Renal cortical epithelial cell (primary cell): ENCODE measurements at regions not wholly inside any gene's neighbourhood (a gene's known extent, or its start where the extent isn't known, plus 50 kb on each side); places are given as distances from the start of the nearest gene placed in this dataset.
"Not testable (repeated sequence)": the region's sequence is repeated elsewhere in the genome, so short reads cannot be mapped to it uniquely, and the experiment has no call there.

Source experiments
- DNase-seq: peaks from one replicate; pipeline ENCODE4 v3.0.0-alpha.2; 2011; ENCODE audit warnings: low read depth

- DNase-seq, result no peak
Measured at GRCh38 chr5:159784993-159785392, 131.3 kb upstream of the ADRA1B start.

GRCh38 chr5:159785656-159786055, 130.6 kb upstream of the ADRA1B start:
- DNase-seq, result no peak

GRCh38 chr5:159786201-159786600, 130.1 kb upstream of the ADRA1B start:
- DNase-seq, result no peak

- DNase-seq, result no peak
Measured at GRCh38 chr5:159786901-159787691, 129.2 kb upstream of the ADRA1B start.

- DNase-seq, result no peak
Measured at GRCh38 chr5:159787837-159788236, 128.4 kb upstream of the ADRA1B start.

- no peak for DNase-seq
Measured at GRCh38 chr5:159788835-159789331, 127.4 kb upstream of the ADRA1B start.

GRCh38 chr5:159792180-159792579, 124.1 kb upstream of the ADRA1B start:
- DNase-seq, result no peak

GRCh38 chr5:159797261-159797970, 118.9 kb upstream of the ADRA1B start:
- DNase-seq, result no peak

- no peak for DNase-seq
Measured at GRCh38 chr5:159799701-159800100, 116.6 kb upstream of the ADRA1B start.

- peak; percentile 77 for DNase-seq
Measured at GRCh38 chr5:159800131-159800840, 116.0 kb upstream of the ADRA1B start.

GRCh38 chr5:159801303-159801702, 115.0 kb upstream of the ADRA1B start:
- DNase-seq, result no peak

- no peak for DNase-seq
Measured at GRCh38 chr5:159802661-159803060, 113.6 kb upstream of the ADRA1B start.

- DNase-seq, result no peak
Measured at GRCh38 chr5:159804121-159804520, 112.2 kb upstream of the ADRA1B start.

- no peak for DNase-seq
Measured at GRCh38 chr5:159805021-159805420, 111.3 kb upstream of the ADRA1B start.

- DNase-seq, result not testable (repeated sequence)
Measured at GRCh38 chr5:159807135-159807534, 109.1 kb upstream of the ADRA1B start.

- DNase-seq, result no peak
Measured at GRCh38 chr5:159807586-159807985, 108.7 kb upstream of the ADRA1B start.

- no peak for DNase-seq
Measured at GRCh38 chr5:159811712-159812111, 104.6 kb upstream of the ADRA1B start.

GRCh38 chr5:159812759-159813158, 103.5 kb upstream of the ADRA1B start:
- not testable (repeated sequence) for DNase-seq

- DNase-seq, result no peak
Measured at GRCh38 chr5:159814222-159814621, 102.1 kb upstream of the ADRA1B start.

- no peak for DNase-seq
Measured at GRCh38 chr5:159814805-159815585, 101.3 kb upstream of the ADRA1B start.

- peak; percentile 26 for DNase-seq
Measured at GRCh38 chr5:159817262-159818029, 98.8 kb upstream of the ADRA1B start.
